HG03280 (cell line): ENCODE measurements at regions not wholly inside any gene's neighbourhood (a gene's known extent, or its start where the extent isn't known, plus 50 kb on each side); places are given as distances from the start of the nearest gene placed in this dataset.
"Not testable (repeated sequence)": the region's sequence is repeated elsewhere in the genome, so short reads cannot be mapped to it uniquely, and the experiment has no call there.

ENCODE experiments used
- ATAC-seq: cut with Tn5 transposase; IDR thresholded peaks from one replicate; pipeline ENCODE4 v1.9.1; 2021; ENCODE audit warnings: mild to moderate bottlenecking, moderate library complexity; ENCODE audit not compliant: unreplicated experiment

GRCh38 chr6:106855117-106855516 lies 119.4 kb downstream of the CD24 start:
- ATAC-seq = no peak

GRCh38 chr6:106849676-106850332 lies 124.7 kb downstream of the CD24 start:
- ATAC-seq = no peak

GRCh38 chr6:106849120-106849519 lies 125.4 kb downstream of the CD24 start:
- no peak for ATAC-seq

GRCh38 chr6:106847116-106847515 lies 127.4 kb downstream of the CD24 start:
- ATAC-seq = no peak

- ATAC-seq = peak; percentile 40
Measured at GRCh38 chr6:106844930-106845329, 129.6 kb downstream of the CD24 start.

GRCh38 chr6:106832766-106833510 lies 141.6 kb downstream of the CD24 start:
- no peak for ATAC-seq

GRCh38 chr6:106830930-106831329 lies 143.6 kb downstream of the CD24 start:
- ATAC-seq = no peak

- ATAC-seq = no peak
Measured at GRCh38 chr6:106829451-106829850, 145.1 kb downstream of the CD24 start.

- ATAC-seq = no peak
Measured at GRCh38 chr6:106827081-106827480, 147.4 kb downstream of the CD24 start.

GRCh38 chr6:106825156-106825555 lies 149.4 kb downstream of the CD24 start:
- ATAC-seq = no peak

GRCh38 chr6:106823732-106824351 lies 150.7 kb downstream of the CD24 start:
- ATAC-seq = no peak

GRCh38 chr6:106823058-106823457 lies 151.5 kb downstream of the CD24 start:
- ATAC-seq = no peak

- no peak for ATAC-seq
Measured at GRCh38 chr6:106820412-106820852, 154.1 kb downstream of the CD24 start.

- ATAC-seq = no peak
Measured at GRCh38 chr6:106811088-106811686, 163.3 kb downstream of the CD24 start.

- no peak for ATAC-seq
Measured at GRCh38 chr6:106808758-106809157, 165.8 kb downstream of the CD24 start.

- no peak for ATAC-seq
Measured at GRCh38 chr6:106807947-106808611, 166.4 kb downstream of the CD24 start.

GRCh38 chr6:106806253-106806652 lies 168.3 kb downstream of the CD24 start:
- not testable (repeated sequence) for ATAC-seq

- no peak for ATAC-seq
Measured at GRCh38 chr6:106805771-106806170, 168.8 kb downstream of the CD24 start.

- ATAC-seq = no peak
Measured at GRCh38 chr6:106804346-106805335, 169.9 kb downstream of the CD24 start.

- ATAC-seq = no peak
Measured at GRCh38 chr6:106803188-106803587, 171.3 kb downstream of the CD24 start.
